ENCODE measurements at regions not wholly inside any gene's neighbourhood (a gene's known extent, or its start where the extent isn't known, plus 50 kb on each side); places are given as distances from the start of the nearest gene placed in this dataset.

DNA sequence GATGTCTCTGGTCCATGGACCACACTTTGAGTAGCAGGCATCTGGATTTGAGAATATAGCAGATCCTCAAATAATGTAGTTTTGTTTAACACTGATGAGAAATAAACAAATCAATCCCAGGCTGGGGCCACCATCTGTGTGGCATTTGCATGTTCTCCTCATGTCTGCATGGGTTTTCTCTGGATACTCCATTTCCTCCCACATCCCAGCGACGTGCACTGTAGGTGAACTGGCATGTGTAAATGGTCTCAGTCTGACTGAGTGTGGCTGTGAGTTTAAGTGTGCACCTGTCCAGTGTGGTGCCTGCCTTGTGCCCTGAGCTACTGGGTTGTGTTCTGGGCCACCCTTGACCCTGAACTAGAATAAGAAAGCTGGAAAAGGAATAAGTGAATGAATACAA is 66.3 kb upstream of the NANOGP8 start:
- DNase-seq = no peak

DNA sequence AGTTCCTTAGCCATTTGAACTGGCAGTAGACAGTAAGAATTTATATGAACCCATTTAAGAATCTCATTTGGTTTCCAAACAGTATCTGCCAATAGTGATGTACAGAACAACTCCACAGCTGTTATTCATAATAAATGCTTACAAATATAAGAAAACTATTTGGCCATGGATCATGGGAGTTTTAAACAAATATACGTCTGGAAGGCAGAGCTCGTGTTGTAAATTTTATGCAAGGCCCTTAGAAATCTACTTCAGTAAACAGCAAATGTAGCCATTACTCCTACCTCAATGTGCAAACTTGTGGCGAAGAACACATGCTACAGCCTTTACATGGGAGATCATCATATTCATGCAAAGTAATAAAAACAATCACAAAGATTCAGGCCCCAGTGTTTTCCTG is 65.3 kb upstream of the NANOGP8 start:
- DNase-seq = no peak

DNA sequence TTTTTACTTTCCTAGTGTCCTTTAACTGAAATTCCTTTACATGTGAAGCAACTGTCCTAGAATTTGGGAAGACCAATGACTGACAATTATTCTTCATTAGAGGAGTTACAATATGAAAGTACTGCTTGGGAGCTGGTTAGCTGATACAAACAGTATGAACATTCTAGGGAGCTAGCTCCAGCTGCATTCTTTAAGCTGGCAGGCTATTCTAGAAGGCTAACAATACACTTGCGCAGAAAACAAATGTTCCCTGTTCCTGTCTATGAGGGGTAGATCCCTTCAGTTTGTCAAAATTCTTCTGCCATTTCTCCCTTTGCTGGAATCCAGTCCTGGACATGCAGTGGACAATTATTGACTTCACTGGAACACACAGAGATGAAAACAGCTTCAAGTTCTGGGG is 60.2 kb upstream of the NANOGP8 start:
- DNase-seq = peak; percentile 19

DNA sequence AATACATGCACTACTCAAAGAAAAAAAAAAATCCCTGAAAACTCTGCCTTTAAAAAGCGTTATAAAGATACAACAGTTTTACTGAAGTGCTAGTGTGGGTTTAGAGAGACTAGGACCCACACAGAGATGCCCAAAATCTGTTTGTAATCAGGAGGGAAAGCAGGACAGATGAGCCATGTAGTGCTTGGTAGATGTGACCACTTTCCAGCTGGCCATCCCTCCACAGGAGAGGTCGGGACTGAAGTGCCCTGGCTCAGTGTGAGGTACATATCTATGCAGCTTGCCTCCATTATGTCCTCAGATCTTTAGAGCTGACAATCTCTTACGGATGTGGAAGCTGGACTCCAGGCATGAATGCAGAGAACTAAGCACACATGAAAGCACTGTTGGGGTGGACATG is 57.5 kb upstream of the NANOGP8 start:
- DNase-seq = no peak

DNA sequence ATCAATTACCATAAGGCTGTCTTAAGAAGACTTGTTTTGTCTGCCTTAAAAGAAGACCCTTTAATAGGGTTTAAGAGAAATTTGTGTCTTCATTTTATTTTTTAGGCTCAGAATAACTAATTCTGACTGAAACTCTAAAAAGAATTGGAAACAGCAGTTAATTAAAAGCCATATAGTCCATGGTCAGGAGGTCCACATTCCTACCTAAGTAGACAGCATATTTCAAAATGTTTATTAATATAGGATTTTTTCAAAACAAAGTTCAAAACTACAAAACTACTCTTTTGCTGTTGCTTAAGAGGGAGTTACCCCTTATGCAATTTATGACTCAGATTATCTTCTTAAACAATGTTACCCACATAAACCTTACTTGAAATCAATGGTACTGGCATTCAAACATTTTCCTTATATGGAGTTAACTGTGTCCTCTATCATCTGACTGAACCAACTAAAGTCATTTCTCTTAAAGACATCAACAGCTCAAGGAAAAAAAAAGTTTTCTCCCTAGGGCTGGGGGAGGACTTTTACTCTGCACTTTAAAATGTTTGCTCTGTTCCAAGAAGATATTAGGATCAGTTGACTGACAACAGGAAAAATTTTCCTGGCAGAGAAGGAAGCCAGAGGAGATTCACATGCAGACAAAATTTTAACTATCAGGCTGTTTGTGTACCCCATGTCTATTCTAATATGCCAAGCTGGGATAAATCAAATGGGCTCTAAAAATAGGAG is 56.8 kb upstream of the NANOGP8 start:
- no peak for DNase-seq

DNA sequence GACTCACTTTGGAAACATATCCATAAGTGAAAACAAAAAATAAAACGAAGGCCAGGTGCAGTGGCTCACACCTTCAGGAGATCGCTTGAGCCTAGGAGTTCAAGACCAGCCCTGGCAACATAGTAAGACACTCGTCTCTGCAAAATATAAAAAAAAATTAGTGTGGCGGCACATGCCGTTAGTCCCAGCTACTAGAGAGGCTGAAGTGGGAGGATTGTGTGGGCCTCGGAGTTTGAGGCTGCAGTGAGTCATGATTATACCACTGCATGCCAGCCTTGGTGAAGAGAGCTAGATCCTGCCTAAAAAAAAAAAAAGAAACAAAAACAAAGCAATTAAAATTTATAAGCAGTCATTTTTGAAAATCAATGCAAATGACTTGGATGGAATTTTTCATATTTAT is 54.7 kb upstream of the NANOGP8 start:
- DNase-seq = no peak

DNA sequence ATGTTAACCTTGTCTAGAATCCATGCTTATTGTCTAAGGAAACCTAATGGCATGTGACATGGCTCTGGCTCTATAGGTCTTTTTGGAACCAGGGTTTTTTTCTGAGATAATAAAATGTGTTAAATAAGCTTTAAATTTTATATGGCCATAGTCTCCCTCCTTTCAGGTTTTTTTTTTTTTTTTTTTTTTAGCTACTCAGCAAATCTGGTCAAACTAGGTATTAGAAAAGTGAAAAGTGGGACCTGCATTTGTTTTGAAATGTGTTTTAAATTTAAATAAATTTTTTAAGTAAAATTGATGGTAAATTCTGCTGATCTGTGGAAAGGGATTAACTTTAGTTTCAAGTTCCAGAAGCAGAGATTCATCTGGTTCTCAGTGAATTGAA is 52.1 kb upstream of the NANOGP8 start:
- DNase-seq = no peak

DNA sequence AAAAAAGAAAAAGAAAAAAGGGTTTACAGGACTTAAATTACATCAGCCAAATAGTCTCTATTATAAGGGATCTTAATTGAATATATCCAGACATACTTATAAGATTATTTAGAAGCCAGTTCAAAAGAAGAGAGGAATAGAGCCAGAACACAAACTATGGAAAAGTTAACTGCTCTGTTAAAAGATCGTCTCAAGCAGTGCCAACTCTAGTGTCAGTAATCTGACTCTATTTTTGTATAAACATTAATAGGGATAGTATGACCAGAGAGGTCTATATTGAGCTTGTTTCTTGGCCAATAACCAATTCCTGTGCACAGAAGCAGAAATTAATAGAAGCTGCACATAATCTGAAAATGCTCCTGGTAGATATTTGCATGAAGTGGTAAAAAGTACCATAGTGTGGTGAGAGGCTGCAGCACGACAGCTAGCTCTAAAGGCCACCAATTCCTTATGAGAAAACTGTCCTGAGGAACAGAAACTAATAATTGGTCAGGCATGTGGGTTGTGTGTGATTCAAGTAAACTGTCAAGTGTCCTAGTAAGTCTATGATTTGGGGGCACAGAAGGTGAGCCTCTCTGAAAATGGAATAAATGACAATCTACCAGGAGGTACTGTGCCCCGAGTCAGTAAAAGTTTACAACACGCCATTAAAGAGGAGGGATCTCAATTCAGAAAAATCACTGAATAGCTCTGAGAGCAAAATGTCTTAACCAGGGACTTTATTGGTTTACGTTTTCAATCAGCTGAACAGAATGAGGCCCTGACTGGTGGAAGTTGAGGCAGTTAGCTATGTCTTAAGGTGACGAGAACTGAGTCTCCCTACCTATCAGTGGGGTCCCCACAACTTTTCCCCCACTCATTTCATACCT is 51.5 kb upstream of the NANOGP8 start:
- no peak for DNase-seq

All from midbrain (tissue), 1 donor.